ENCODE measurements at regions not wholly inside any gene's neighbourhood (a gene's known extent, or its start where the extent isn't known, plus 50 kb on each side); places are given as distances from the start of the nearest gene placed in this dataset.

DNA sequence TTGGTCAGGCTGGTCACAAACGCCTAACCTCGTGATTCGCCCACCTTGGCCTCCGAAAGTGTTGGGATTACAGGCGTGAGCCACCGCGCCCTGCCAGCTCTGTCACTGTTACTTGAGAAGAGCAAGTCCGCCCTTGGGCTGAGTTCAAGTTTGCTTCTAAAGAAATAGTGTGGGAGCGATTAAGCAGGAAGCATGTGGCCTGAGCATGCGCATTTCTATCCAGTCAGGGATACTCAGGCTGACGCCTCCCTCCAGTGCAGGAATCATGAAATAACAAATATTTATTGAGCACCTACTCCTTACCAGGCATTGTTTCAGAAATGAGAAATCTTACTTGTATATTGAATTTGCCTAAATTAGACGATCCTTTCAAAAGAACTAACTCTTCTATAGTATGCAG is 166.2 kb downstream of the EDN1 start:
- ChIA-PET POLR2A (ENCODE audit: partially characterized antibody) (no interaction called here), CTCF (ENCODE audit: partially characterized antibody) (interaction anchor here (1.1 kb wide), 1 partner anchor 26 kb away, joined by 3 read pairs; no protein-coding TSS in a partner anchor)
- peaks cover 5 to 11% of the 10 kb centered on the region in 2 experiments; a peak in 3 of 4 replicates for H3K9me3 ChIP-seq (ENCODE audit: insufficient read depth in 2 of 2, low read depth in 1 of 2, low read length in 1 of 2)
- H2BK120ac ChIP-seq (replicated peaks; ENCODE audit: low read depth, low read length), result no peak overlapping the region
- DNase-seq (ENCODE audit: low read depth in 1 of 2, low spot score in 2 of 2) (no peak), FAIRE-seq (no peak)
- peak overlapping the region; percentile 40; the same call in 1 of the 2 replicates for H4K8ac ChIP-seq (ENCODE audit: extremely low read depth, insufficient read depth, low read length)
- H3K79me2 ChIP-seq (ENCODE audit: control insufficient read depth in 1 of 2, insufficient read depth in 2 of 2, low read length in 2 of 2), result no peaks in the 10 kb centered on the region
- H3K27me3 ChIP-seq (replicated peaks in 1 of 4; ENCODE audit: control insufficient read depth in 3 of 4, extremely low read depth in 1 of 4, insufficient read depth in 3 of 4, low read length in 3 of 4), result peaks cover 14 to 30% (median 18%) of the 10 kb centered on the region in 4 experiments; a peak in 5 of 7 replicates
- H3K27ac ChIP-seq (ENCODE audit: low read depth, low read length), result no peak overlapping the region
- no peak overlapping the region for H3K9ac ChIP-seq (replicated peaks in 1 of 4; ENCODE audit: extremely low read depth in 1 of 4, low read depth in 3 of 4, low read length in 3 of 4)
- no peak overlapping the region for H2BK15ac ChIP-seq (ENCODE audit: low read length)
- no peak overlapping the region for H3K4ac ChIP-seq (replicated peaks; ENCODE audit: insufficient read length, low read depth, low read length)
- no peaks in the 10 kb centered on the region for H3K79me1 ChIP-seq (ENCODE audit: low read depth, low read length)
- no peak overlapping the region for H3K56ac ChIP-seq (replicated peaks; ENCODE audit: insufficient read length, low read depth, low read length)
- no peak overlapping the region for H3K14ac ChIP-seq (ENCODE audit: insufficient read length)
- no peaks in the 10 kb centered on the region for H4K20me1 ChIP-seq (replicated peaks in 1 of 2; ENCODE audit: control insufficient read depth in 1 of 2, insufficient read depth in 2 of 2, low read length in 2 of 2)
- no peak overlapping the region for H3K18ac ChIP-seq (ENCODE audit: extremely low read depth, low read length)
- H2BK20ac ChIP-seq (ENCODE audit: low read length), result no peak overlapping the region
- no peak overlapping the region for H4K5ac ChIP-seq (ENCODE audit: insufficient read length, low read depth, low read length)
- H4K91ac ChIP-seq (replicated peaks; ENCODE audit: insufficient read length, low read length), result no peak overlapping the region
- no peak overlapping the region for H2BK5ac ChIP-seq (ENCODE audit: low read depth, low read length)
- 90% methylated on average over 12 of the region's 12 CpGs; no CpG with 5 or more reads in 1 of the 2 experiments for WGBS, 2 experiments (ENCODE audit: extremely low coverage in 1 of 2, insufficient coverage in 1 of 2, insufficient read length in 1 of 2, insufficient replicate concordance in 2 of 2, low coverage in 1 of 2, low lambda C conversion rate in 2 of 2, missing lambda C conversion rate in 1 of 2)
- H3K4me2 ChIP-seq (ENCODE audit: insufficient read depth in 1 of 2, low read depth in 2 of 2, low read length in 2 of 2), result no peak overlapping the region
- no peak overlapping the region for H2BK12ac ChIP-seq (ENCODE audit: low read depth, low read length)
- no peak overlapping the region for H2AFZ ChIP-seq (ENCODE audit: low read length)
- H3K4me3 ChIP-seq (ENCODE audit: extremely low read depth in 1 of 4, insufficient read depth in 2 of 4, low read depth in 3 of 4, low read length in 4 of 4), result no peak overlapping the region
- peaks cover 0 to 4% (median 0%) of the 10 kb centered on the region in 4 experiments; a peak in 1 of 8 replicates for H3K36me3 ChIP-seq (ENCODE audit: control insufficient read depth in 2 of 4, insufficient read depth in 4 of 4, low read length in 3 of 4)
- H3K4me1 ChIP-seq (replicated peaks in 1 of 4; ENCODE audit: control insufficient read depth in 3 of 4, insufficient read depth in 4 of 4, low read length in 3 of 4), result peaks cover 0 to 17% (median 5%) of the 10 kb centered on the region in 4 experiments; a peak in 4 of 7 replicates
- no peak overlapping the region for H3K23ac ChIP-seq (ENCODE audit: insufficient read length)
- no peak overlapping the region for H2AK5ac ChIP-seq (ENCODE audit: low read depth, low read length)
- H3K23me2 ChIP-seq (ENCODE audit: low read depth, low read length), result no peaks in the 10 kb centered on the region
- TF ChIP-seq CBX8 (IDR thresholded peaks at IDR 0.05; ENCODE audit: borderline replicate concordance, low read depth, low read length) (no peak), RAD21 (IDR thresholded peaks at IDR 0.05 in 1 of 2, conservative IDR thresholded peaks at IDR 0.05 in 1 of 2; ENCODE audit: low read depth in 2 of 2, low read length in 2 of 2) (peak; percentile 17 to 40; a peak in 1 of 4 replicates), SP4 (IDR thresholded peaks at IDR 0.05; ENCODE audit: low read length) (no peak), CBX5 (IDR thresholded peaks at IDR 0.05; ENCODE audit: low read depth, low read length) (no peak), TCF12 (IDR thresholded peaks at IDR 0.05; ENCODE audit: low read depth, low read length) (no peak), SAP30 (IDR thresholded peaks at IDR 0.05; ENCODE audit: insufficient read depth, insufficient replicate concordance, low read length) (no peak), EP300 (IDR thresholded peaks at IDR 0.05; ENCODE audit: borderline replicate concordance in 1 of 2, low read depth in 2 of 2, low read length in 2 of 2) (no peak), SP2 (IDR thresholded peaks at IDR 0.05; ENCODE audit: low read length) (no peak), RXRA (IDR thresholded peaks at IDR 0.05; ENCODE audit: insufficient read depth, low read depth, low read length) (no peak), HDAC6 (IDR thresholded peaks at IDR 0.05; ENCODE audit: low read depth, low read length) (no peak)
- TF ChIP-seq, protein P1, sequence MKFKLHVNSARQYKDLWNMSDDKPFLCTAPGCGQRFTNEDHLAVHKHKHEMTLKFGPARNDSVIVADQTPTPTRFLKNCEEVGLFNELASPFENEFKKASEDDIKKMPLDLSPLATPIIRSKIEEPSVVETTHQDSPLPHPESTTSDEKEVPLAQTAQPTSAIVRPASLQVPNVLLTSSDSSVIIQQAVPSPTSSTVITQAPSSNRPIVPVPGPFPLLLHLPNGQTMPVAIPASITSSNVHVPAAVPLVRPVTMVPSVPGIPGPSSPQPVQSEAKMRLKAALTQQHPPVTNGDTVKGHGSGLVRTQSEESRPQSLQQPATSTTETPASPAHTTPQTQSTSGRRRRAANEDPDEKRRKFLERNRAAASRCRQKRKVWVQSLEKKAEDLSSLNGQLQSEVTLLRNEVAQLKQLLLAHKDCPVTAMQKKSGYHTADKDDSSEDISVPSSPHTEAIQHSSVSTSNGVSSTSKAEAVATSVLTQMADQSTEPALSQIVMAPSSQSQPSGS (IDR thresholded peaks at IDR 0.05; ENCODE audit: low read length), result no peak

All from H1 (cell line).